SK-N-SH (cell line): ENCODE measurements at regions not wholly inside any gene's neighbourhood (a gene's known extent, or its start where the extent isn't known, plus 50 kb on each side); places are given as distances from the start of the nearest gene placed in this dataset.

Experiments used
- CTCF ChIA-PET: fragments of 300-600, 350-600 bp; formaldehyde crosslinking; extraction: SDS; loops from one replicate; lab custom pipeline; 2021; lab: Yijun Ruan, JAX
- POLR2A ChIA-PET: fragments of 350-600 bp; sonication (Branson Sonifier 250); formaldehyde crosslinking; extraction: SDS; loops from one replicate; lab custom pipeline; 2020; ENCODE audit warnings: antibody characterized with exemption, inconsistent platforms; lab: Yijun Ruan, JAX
- DNase-seq: peaks from one replicate; pipeline ENCODE4 v3.0.0; 2012
- H2AFZ ChIP-seq: fragments of 200-600 bp; sonication (generic); 2 replicates; pipeline ENCODE4 v1.8.1; 2016; ENCODE audit warnings: antibody characterized with exemption, mild to moderate bottlenecking, low read depth
- H3F3A ChIP-seq: fragments of 200-600 bp; sonication (generic); replicated peaks from 2 replicates; pipeline ENCODE3; 2016; ENCODE audit warnings: antibody characterized with exemption, mild to moderate bottlenecking; ENCODE audit not compliant: insufficient read depth
- H3K27ac ChIP-seq, 2 experiments: fragments of 200-500 bp in 1 of 2; fragments of 200-600 bp in 1 of 2; sonication (Bioruptor generic) in 1 of 2; sonication (generic), shearing (Covaris generic) in 1 of 2; 2 replicates each; pipeline versions ENCODE4 v1.5.1 to v1.6.1; 2014 to 2016; ENCODE audit warnings: low read depth in 2 of 2, inconsistent platforms in 1 of 2, low read length in 1 of 2, mild to moderate bottlenecking in 1 of 2, mixed read lengths in 1 of 2
- H3K27me3 ChIP-seq: fragments of 200-600 bp; sonication (generic), shearing (Covaris generic); 2 replicates; pipeline ENCODE4 v1.6.1; 2016; ENCODE audit warnings: mixed run types; ENCODE audit not compliant: insufficient read depth
- H3K36me3 ChIP-seq, 2 experiments: fragments of 200-500 bp in 1 of 2; fragments of 200-600 bp in 1 of 2; sonication (Bioruptor generic) in 1 of 2; sonication (generic) in 1 of 2; replicated peaks in 1 of 2; 2 replicates each; pipeline versions ENCODE3 to v1.5.1; 2014 to 2016; ENCODE audit warnings: low read length in 1 of 2, mild to moderate bottlenecking in 1 of 2; ENCODE audit not compliant: insufficient read depth in 2 of 2, control insufficient read depth in 1 of 2
- H3K4me1 ChIP-seq, 2 experiments: fragments of 200-500 bp in 1 of 2; fragments of 200-600 bp in 1 of 2; sonication (Bioruptor generic) in 1 of 2; sonication (generic), shearing (Covaris generic) in 1 of 2; 2 replicates each; pipeline versions ENCODE4 v1.5.1 to v1.6.1; 2014 to 2016; ENCODE audit warnings: low read depth in 1 of 2, low read length in 1 of 2, mixed run types in 1 of 2; ENCODE audit not compliant: insufficient read depth in 2 of 2, control insufficient read depth in 1 of 2
- H3K4me2 ChIP-seq: fragments of 200-600 bp; sonication (generic), shearing (Covaris generic); 2 replicates; pipeline ENCODE4 v1.6.1; 2017; ENCODE audit warnings: mixed run types
- H3K4me3 ChIP-seq, 2 experiments: fragments of 200-500 bp in 1 of 2; fragments of 200-600 bp in 1 of 2; sonication (Bioruptor generic) in 1 of 2; sonication (generic), shearing (Covaris generic) in 1 of 2; 2 replicates each; pipeline versions ENCODE4 v1.5.1 to v1.8.1; 2014 to 2016; ENCODE audit warnings: low read depth in 2 of 2, inconsistent platforms in 1 of 2, low read length in 1 of 2, mild to moderate bottlenecking in 1 of 2, mixed read lengths in 1 of 2, moderate library complexity in 1 of 2
- H3K79me2 ChIP-seq: fragments of 200-600 bp; sonication (generic); 2 replicates; pipeline ENCODE4 v1.8.1; 2017; ENCODE audit warnings: mild to moderate bottlenecking; ENCODE audit not compliant: insufficient read depth
- H3K9ac ChIP-seq: fragments of 200-600 bp; sonication (generic); 2 replicates; pipeline ENCODE4 v1.6.1; 2017; ENCODE audit warnings: mixed run types
- H3K9me2 ChIP-seq: fragments of 200-600 bp; sonication (generic); 2 replicates; pipeline ENCODE4 v1.6.1; 2017; ENCODE audit warnings: mixed run types
- H3K9me3 ChIP-seq: fragments of 200-600 bp; sonication (generic); 2 replicates; pipeline ENCODE4 v1.6.1; 2017; ENCODE audit warnings: mixed run types, mild to moderate bottlenecking, moderate library complexity
- H4K20me1 ChIP-seq: fragments of 200-600 bp; sonication (generic); 2 replicates; pipeline ENCODE4 v1.6.1; 2017; ENCODE audit warnings: mild to moderate bottlenecking, mixed run types; ENCODE audit not compliant: insufficient read depth
- CHD2 ChIP-seq: fragments of 150-350 bp; IDR thresholded peaks from 2 replicates; pipeline ENCODE4 v1.6.1; 2018; ENCODE audit warnings: low read length; ENCODE audit not compliant: partially characterized antibody
- EZH2phosphoT487 ChIP-seq: fragments of 200-600 bp; sonication (generic); IDR thresholded peaks from 2 replicates; pipeline ENCODE4 v1.6.1; 2017; ENCODE audit warnings: low read depth, mixed run types, mild to moderate bottlenecking, antibody characterized with exemption, moderate library complexity, borderline replicate concordance
- FOSL2 ChIP-seq: IDR thresholded peaks from 2 replicates; pipeline ENCODE4 v1.4.0; 2012; ENCODE audit warnings: low read depth, mild to moderate bottlenecking, moderate library complexity, borderline replicate concordance
- FOXJ3 ChIP-seq: sonication (generic); formaldehyde crosslinking; IDR thresholded peaks from 2 replicates; pipeline ENCODE4 v1.5.1; 2020; ENCODE audit warnings: mild to moderate bottlenecking, missing genetic modification reagents
- FOXM1 ChIP-seq: IDR thresholded peaks from 2 replicates; pipeline ENCODE4 v1.4.0; 2012; ENCODE audit warnings: low read depth, mild to moderate bottlenecking
- GABPA ChIP-seq: IDR thresholded peaks from 2 replicates; pipeline ENCODE4 v1.4.0; 2012; ENCODE audit warnings: low read depth, mild to moderate bottlenecking
- GATA2 ChIP-seq: sonication (generic); formaldehyde crosslinking; IDR thresholded peaks from 2 replicates; pipeline ENCODE4 v1.5.0; 2020; ENCODE audit warnings: mild to moderate bottlenecking, missing genetic modification reagents
- JUND ChIP-seq: IDR thresholded peaks from 2 replicates; pipeline ENCODE4 v1.4.0; 2012
- MAX ChIP-seq: IDR thresholded peaks from 2 replicates; pipeline ENCODE4 v1.4.0; 2012; ENCODE audit warnings: low read depth
- MEF2A ChIP-seq: IDR thresholded peaks from 2 replicates; pipeline ENCODE4 v1.4.0; 2012; ENCODE audit warnings: low read depth, borderline replicate concordance
- PBX3 ChIP-seq: IDR thresholded peaks from 2 replicates; pipeline ENCODE4; 2012
- RAD21 ChIP-seq: IDR thresholded peaks from 2 replicates; pipeline ENCODE4 v1.6.1; 2012; ENCODE audit warnings: mild to moderate bottlenecking, low read length
- RFX5 ChIP-seq: IDR thresholded peaks from 2 replicates; pipeline ENCODE4 v1.6.1; 2012; ENCODE audit warnings: mild to moderate bottlenecking, improper control_type of control experiment, low read length
- SIN3A ChIP-seq: IDR thresholded peaks from 2 replicates; pipeline ENCODE4 v1.6.1; 2012; ENCODE audit warnings: low read depth, mild to moderate bottlenecking, low read length, moderate library complexity, borderline replicate concordance
- TCF12 ChIP-seq: IDR thresholded peaks from 2 replicates; pipeline ENCODE4 v1.4.0; 2012
- TEAD4 ChIP-seq: IDR thresholded peaks from 2 replicates; pipeline ENCODE4 v1.4.0; 2012; ENCODE audit warnings: mild to moderate bottlenecking, borderline replicate concordance; ENCODE audit not compliant: insufficient read depth
- YY1 ChIP-seq: IDR thresholded peaks from 2 replicates; pipeline ENCODE4 v1.4.0; 2012; ENCODE audit warnings: low read depth, mild to moderate bottlenecking
- WGBS: methylation state at CpG from one replicate; pipeline ENCODE4 v1.1.6; 2017; ENCODE audit warnings: low lambda C conversion rate; 5-methylcytosine and 5-hydroxymethylcytosine counted together
- TF ChIP-seq, protein P1 (sequence below): fragments of 150-350 bp; IDR thresholded peaks from 2 replicates; pipeline ENCODE4 v1.6.1; 2016; ENCODE audit warnings: mild to moderate bottlenecking, low read depth, low read length
- TF ChIP-seq, protein P2 (sequence below): IDR thresholded peaks from 2 replicates; pipeline ENCODE4 v1.4.0; 2012; ENCODE audit warnings: low read depth, borderline replicate concordance
- TF ChIP-seq, protein P3 (sequence below): IDR thresholded peaks from 2 replicates; pipeline ENCODE4 v1.6.1; 2012; ENCODE audit warnings: mild to moderate bottlenecking, low read depth, low read length, moderate library complexity

DNA sequence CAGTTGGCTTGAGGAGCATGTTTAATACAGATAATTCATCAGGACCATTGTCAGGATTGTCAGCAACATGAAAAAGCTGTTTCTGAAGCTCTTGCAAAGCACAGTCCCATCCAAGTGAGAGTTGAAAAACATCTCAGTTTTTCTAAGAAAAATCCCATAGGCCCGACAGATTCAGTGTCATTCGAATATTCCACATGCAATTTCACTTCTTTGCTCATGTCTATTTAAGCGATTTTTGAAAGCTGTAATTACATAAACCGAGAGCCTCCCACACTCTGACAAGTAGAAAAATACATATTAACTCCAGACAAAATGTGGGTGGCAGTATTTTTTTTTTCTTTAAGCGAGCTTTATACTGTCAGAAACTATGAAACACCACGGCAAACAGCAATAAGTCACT lies 134.7 kb upstream of the GALNT5 start:
- DNase-seq, result no peak
- Histone ChIP-seq H3K27ac (no peak overlapping the region), H3K27me3 (no peaks in the 10 kb centered on the region), H3F3A (no peaks in the 10 kb centered on the region), H3K9ac (no peak overlapping the region), H3K4me1 (no peaks in the 10 kb centered on the region), H3K36me3 (no peaks in the 10 kb centered on the region), H2AFZ (peak overlapping the region; percentile 72; the same call in 1 of the 2 replicates), H3K9me2 (no peaks in the 10 kb centered on the region), H3K79me2 (no peaks in the 10 kb centered on the region), H3K4me3 (peak overlapping the region in 1 of 2 experiments; percentile 4; a peak in 1 of 4 replicates), H4K20me1 (no peaks in the 10 kb centered on the region), H3K4me2 (0 out of 2 replicates have a peak overlapping the region, but pooled peaks have one; percentile 11), H3K9me3 (no peaks in the 10 kb centered on the region)
- 11% methylated on average over 6 of the region's 6 CpGs for WGBS
- ChIA-PET POLR2A (no interaction called here), CTCF (interaction anchor here (1.2 kb wide), 1 partner anchor 8 kb away, joined by 3 read pairs; no protein-coding TSS in a partner anchor)
- TF ChIP-seq SIN3A (no peak), FOXM1 (no peak), PBX3 (no peak), EZH2phosphoT487 (no peak), TEAD4 (no peak), MAX (no peak), RFX5 (no peak), GATA2 (CRISPR knock-in tag) (no peak), RAD21 (no peak), FOXJ3 (CRISPR knock-in tag) (no peak), YY1 (no peak), FOSL2 (no peak)
- TF ChIP-seq, protein P1, sequence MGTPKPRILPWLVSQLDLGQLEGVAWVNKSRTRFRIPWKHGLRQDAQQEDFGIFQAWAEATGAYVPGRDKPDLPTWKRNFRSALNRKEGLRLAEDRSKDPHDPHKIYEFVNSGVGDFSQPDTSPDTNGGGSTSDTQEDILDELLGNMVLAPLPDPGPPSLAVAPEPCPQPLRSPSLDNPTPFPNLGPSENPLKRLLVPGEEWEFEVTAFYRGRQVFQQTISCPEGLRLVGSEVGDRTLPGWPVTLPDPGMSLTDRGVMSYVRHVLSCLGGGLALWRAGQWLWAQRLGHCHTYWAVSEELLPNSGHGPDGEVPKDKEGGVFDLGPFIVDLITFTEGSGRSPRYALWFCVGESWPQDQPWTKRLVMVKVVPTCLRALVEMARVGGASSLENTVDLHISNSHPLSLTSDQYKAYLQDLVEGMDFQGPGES, result no peak

- Histone ChIP-seq H2AFZ (no peak overlapping the region), H3K36me3 (no peaks in the 10 kb centered on the region), H3F3A (no peaks in the 10 kb centered on the region), H3K9me2 (no peaks in the 10 kb centered on the region), H3K27ac (no peak overlapping the region), H3K9me3 (no peaks in the 10 kb centered on the region), H3K27me3 (no peaks in the 10 kb centered on the region), H4K20me1 (no peaks in the 10 kb centered on the region), H3K4me1 (no peaks in the 10 kb centered on the region), H3K79me2 (no peaks in the 10 kb centered on the region), H3K4me3 (no peak overlapping the region), H3K9ac (no peak overlapping the region), H3K4me2 (no peak overlapping the region)
- DNase-seq, result no peak
- 0% methylated on average over 2 of the region's 2 CpGs for WGBS
- ChIA-PET POLR2A (no interaction called here), CTCF (no interaction called here)
- TF ChIP-seq JUND, result no peak
- TF ChIP-seq MEF2A, result no peak
- TF ChIP-seq, protein P2, sequence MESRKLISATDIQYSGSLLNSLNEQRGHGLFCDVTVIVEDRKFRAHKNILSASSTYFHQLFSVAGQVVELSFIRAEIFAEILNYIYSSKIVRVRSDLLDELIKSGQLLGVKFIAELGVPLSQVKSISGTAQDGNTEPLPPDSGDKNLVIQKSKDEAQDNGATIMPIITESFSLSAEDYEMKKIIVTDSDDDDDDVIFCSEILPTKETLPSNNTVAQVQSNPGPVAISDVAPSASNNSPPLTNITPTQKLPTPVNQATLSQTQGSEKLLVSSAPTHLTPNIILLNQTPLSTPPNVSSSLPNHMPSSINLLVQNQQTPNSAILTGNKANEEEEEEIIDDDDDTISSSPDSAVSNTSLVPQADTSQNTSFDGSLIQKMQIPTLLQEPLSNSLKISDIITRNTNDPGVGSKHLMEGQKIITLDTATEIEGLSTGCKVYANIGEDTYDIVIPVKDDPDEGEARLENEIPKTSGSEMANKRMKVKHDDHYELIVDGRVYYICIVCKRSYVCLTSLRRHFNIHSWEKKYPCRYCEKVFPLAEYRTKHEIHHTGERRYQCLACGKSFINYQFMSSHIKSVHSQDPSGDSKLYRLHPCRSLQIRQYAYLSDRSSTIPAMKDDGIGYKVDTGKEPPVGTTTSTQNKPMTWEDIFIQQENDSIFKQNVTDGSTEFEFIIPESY, result no peak
- no peak for TF ChIP-seq GATA2 (CRISPR knock-in tag)
- TF ChIP-seq CHD2, result no peak
- TF ChIP-seq, protein P3, sequence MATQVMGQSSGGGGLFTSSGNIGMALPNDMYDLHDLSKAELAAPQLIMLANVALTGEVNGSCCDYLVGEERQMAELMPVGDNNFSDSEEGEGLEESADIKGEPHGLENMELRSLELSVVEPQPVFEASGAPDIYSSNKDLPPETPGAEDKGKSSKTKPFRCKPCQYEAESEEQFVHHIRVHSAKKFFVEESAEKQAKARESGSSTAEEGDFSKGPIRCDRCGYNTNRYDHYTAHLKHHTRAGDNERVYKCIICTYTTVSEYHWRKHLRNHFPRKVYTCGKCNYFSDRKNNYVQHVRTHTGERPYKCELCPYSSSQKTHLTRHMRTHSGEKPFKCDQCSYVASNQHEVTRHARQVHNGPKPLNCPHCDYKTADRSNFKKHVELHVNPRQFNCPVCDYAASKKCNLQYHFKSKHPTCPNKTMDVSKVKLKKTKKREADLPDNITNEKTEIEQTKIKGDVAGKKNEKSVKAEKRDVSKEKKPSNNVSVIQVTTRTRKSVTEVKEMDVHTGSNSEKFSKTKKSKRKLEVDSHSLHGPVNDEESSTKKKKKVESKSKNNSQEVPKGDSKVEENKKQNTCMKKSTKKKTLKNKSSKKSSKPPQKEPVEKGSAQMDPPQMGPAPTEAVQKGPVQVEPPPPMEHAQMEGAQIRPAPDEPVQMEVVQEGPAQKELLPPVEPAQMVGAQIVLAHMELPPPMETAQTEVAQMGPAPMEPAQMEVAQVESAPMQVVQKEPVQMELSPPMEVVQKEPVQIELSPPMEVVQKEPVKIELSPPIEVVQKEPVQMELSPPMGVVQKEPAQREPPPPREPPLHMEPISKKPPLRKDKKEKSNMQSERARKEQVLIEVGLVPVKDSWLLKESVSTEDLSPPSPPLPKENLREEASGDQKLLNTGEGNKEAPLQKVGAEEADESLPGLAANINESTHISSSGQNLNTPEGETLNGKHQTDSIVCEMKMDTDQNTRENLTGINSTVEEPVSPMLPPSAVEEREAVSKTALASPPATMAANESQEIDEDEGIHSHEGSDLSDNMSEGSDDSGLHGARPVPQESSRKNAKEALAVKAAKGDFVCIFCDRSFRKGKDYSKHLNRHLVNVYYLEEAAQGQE, result no peak
- no peak for TF ChIP-seq GABPA
- no peak for TF ChIP-seq TCF12
- TF ChIP-seq YY1, result no peak
- no peak for TF ChIP-seq PBX3
These were observed 132.8 kb upstream of the GALNT5 start for GRCh38 chr2:157124731-157125130.
